ENCODE measurements at regions not wholly inside any gene's neighbourhood (a gene's known extent, or its start where the extent isn't known, plus 50 kb on each side); places are given as distances from the start of the nearest gene placed in this dataset.

- DNase-seq: no peak
Measured at GRCh38 chr18:40066368-40066767, 1888.7 kb upstream of the PIK3C3 start.

GRCh38 chr18:40063488-40063887 lies 1891.5 kb upstream of the PIK3C3 start:
- no peak for DNase-seq

GRCh38 chr18:40061086-40061485 lies 1893.9 kb upstream of the PIK3C3 start:
- DNase-seq: no peak

GRCh38 chr18:40060562-40060961 lies 1894.5 kb upstream of the PIK3C3 start:
- no peak for DNase-seq

- no peak for DNase-seq
Measured at GRCh38 chr18:40058811-40059570, 1896.0 kb upstream of the PIK3C3 start.

GRCh38 chr18:40056079-40056692 lies 1898.8 kb upstream of the PIK3C3 start:
- DNase-seq: no peak

- DNase-seq: no peak
Measured at GRCh38 chr18:40055262-40055661, 1899.8 kb upstream of the PIK3C3 start.

- no peak for DNase-seq
Measured at GRCh38 chr18:40049716-40050115, 1905.3 kb upstream of the PIK3C3 start.

- DNase-seq: no peak
Measured at GRCh38 chr18:40048886-40049650, 1906.0 kb upstream of the PIK3C3 start.

- DNase-seq: no peak
Measured at GRCh38 chr18:40048253-40048652, 1906.8 kb upstream of the PIK3C3 start.

- DNase-seq: no peak
Measured at GRCh38 chr18:40046596-40046995, 1908.4 kb upstream of the PIK3C3 start.

GRCh38 chr18:40041951-40042350 lies 1913.1 kb upstream of the PIK3C3 start:
- DNase-seq: no peak

GRCh38 chr18:40040574-40040973 lies 1914.5 kb upstream of the PIK3C3 start:
- DNase-seq: no peak

- no peak for DNase-seq
Measured at GRCh38 chr18:40037356-40037755, 1917.7 kb upstream of the PIK3C3 start.

- DNase-seq: no peak
Measured at GRCh38 chr18:40036861-40037260, 1918.2 kb upstream of the PIK3C3 start.

GRCh38 chr18:40035966-40036365 lies 1919.1 kb upstream of the PIK3C3 start:
- DNase-seq: no peak

GRCh38 chr18:40032076-40032475 lies 1923.0 kb upstream of the PIK3C3 start:
- DNase-seq: no peak

- DNase-seq: no peak
Measured at GRCh38 chr18:40031435-40031834, 1923.6 kb upstream of the PIK3C3 start.

- DNase-seq: no peak
Measured at GRCh38 chr18:40019797-40020392, 1935.1 kb upstream of the PIK3C3 start.

GRCh38 chr18:40018266-40018665 lies 1936.8 kb upstream of the PIK3C3 start:
- no peak for DNase-seq

GRCh38 chr18:40017021-40017420 lies 1938.0 kb upstream of the PIK3C3 start:
- no peak for DNase-seq

GRCh38 chr18:40016405-40016804 lies 1938.6 kb upstream of the PIK3C3 start:
- no peak for DNase-seq

- no peak for DNase-seq
Measured at GRCh38 chr18:40013001-40013609, 1941.9 kb upstream of the PIK3C3 start.
